HCT116 (cell line): ENCODE measurements at regions not wholly inside any gene's neighbourhood (a gene's known extent, or its start where the extent isn't known, plus 50 kb on each side); places are given as distances from the start of the nearest gene placed in this dataset.

Source experiments
- ATAC-seq: fragments of 200-7000 bp; cut with Tn5 transposase; 2 replicates; pipeline ENCODE4 v1.9.1; 2020; ENCODE audit warnings: mild to moderate bottlenecking, moderate library complexity
- BruUV-seq: library from RNA; stranded (reverse); fragments of 400-500 nt; replicated peaks from 2 replicates; lab custom pipeline; 2021; lab: Mats Ljungman, UMichigan
- CTCF ChIA-PET: fragments of 300-600 bp; sonication (Branson Sonifier 250); formaldehyde crosslinking; loops from one replicate; lab custom pipeline; 2021; ENCODE audit warnings: antibody characterized with exemption; lab: Charles Lee
- POLR2A ChIA-PET: fragments of 300-600, 350-600 bp; sonication (Branson Sonifier 250); formaldehyde crosslinking; loops from one replicate; lab custom pipeline; 2021; ENCODE audit warnings: antibody characterized with exemption; lab: Charles Lee
- RAD21 ChIA-PET, 2 experiments: fragments of 300-600 bp; sonication (Branson Sonifier 250); formaldehyde crosslinking; loops; one replicate each; lab custom pipeline; 2023; ENCODE audit warnings: low total read pairs in 2 of 2; ENCODE audit not compliant: uncharacterized antibody in 2 of 2, unreplicated experiment in 2 of 2, low non-redundant PET in 1 of 2; lab: Charles Lee
- DNase-seq: peaks from one replicate; pipeline ENCODE4 v3.0.0-alpha.2; 2010; ENCODE audit warnings: low read depth, low spot score
- H2AFZ ChIP-seq: fragments of 200-600 bp; shearing (Covaris generic), sonication (generic); 2 replicates; pipeline ENCODE4 v1.6.1; 2017; ENCODE audit warnings: low read depth, mixed run types, mixed read lengths, antibody characterized with exemption, low read length; ENCODE audit not compliant: poor library complexity, severe bottlenecking
- H3K27ac ChIP-seq: 2 replicates; pipeline ENCODE4 v1.5.1; 2012; ENCODE audit warnings: low read depth, low read length
- H3K27me3 ChIP-seq: fragments of 200-600 bp; sonication (generic); 2 replicates; pipeline ENCODE4 v1.6.1; 2016; ENCODE audit warnings: mixed run types, low read length, mixed read lengths; ENCODE audit not compliant: insufficient read depth
- H3K36me3 ChIP-seq, 2 experiments: fragments of 200-500 bp in 1 of 2; fragments of 200-600 bp in 1 of 2; sonication (Bioruptor generic) in 1 of 2; sonication (generic) in 1 of 2; 2 replicates each; pipeline versions ENCODE4 v1.5.1 to v1.6.1; 2014 to 2016; ENCODE audit warnings: low read length in 2 of 2, inconsistent platforms in 1 of 2, mixed read lengths in 1 of 2, mixed run types in 1 of 2; ENCODE audit not compliant: insufficient read depth in 2 of 2, control insufficient read depth in 1 of 2
- H3K4me1 ChIP-seq, 2 experiments: fragments of 200-600 bp in 1 of 2; sonication (generic) in 1 of 2; 2 replicates each; pipeline versions ENCODE4 v1.5.1 to v1.6.1; 2012 to 2017; ENCODE audit warnings: low read length in 2 of 2, inconsistent platforms in 1 of 2, mild to moderate bottlenecking in 1 of 2, mixed read lengths in 1 of 2, mixed run types in 1 of 2, moderate library complexity in 1 of 2; ENCODE audit not compliant: insufficient read depth in 2 of 2, control insufficient read depth in 1 of 2
- H3K4me2 ChIP-seq: fragments of 200-600 bp; sonication (generic); 2 replicates; pipeline ENCODE4 v1.6.1; 2017; ENCODE audit warnings: mixed run types, low read length, mixed read lengths
- H3K4me3 ChIP-seq, 2 experiments: fragments of 200-600 bp in 1 of 2; sonication (generic) in 1 of 2; replicated peaks in 1 of 2; 2 replicates each; pipeline ENCODE4 v1.5.1; 2011 to 2016; ENCODE audit warnings: low read length in 2 of 2, control low read depth in 1 of 2, low read depth in 1 of 2, mild to moderate bottlenecking in 1 of 2, mixed read lengths in 1 of 2, mixed run types in 1 of 2
- H3K79me2 ChIP-seq: fragments of 200-600 bp; sonication (generic); 2 replicates; pipeline ENCODE4 v1.6.1; 2017; ENCODE audit warnings: mild to moderate bottlenecking, mixed run types, low read length, moderate library complexity, mixed read lengths; ENCODE audit not compliant: insufficient read depth
- H3K9ac ChIP-seq: fragments of 200-600 bp; sonication (generic); 2 replicates; pipeline ENCODE4 v1.6.1; 2016; ENCODE audit warnings: low read length, mixed read lengths
- H3K9me2 ChIP-seq: fragments of 200-600 bp; sonication (generic), shearing (Covaris generic); 2 replicates; pipeline ENCODE4 v1.6.1; 2017; ENCODE audit warnings: mixed run types, mild to moderate bottlenecking, moderate library complexity; ENCODE audit not compliant: insufficient read depth
- H3K9me3 ChIP-seq, 2 experiments: fragments of 200-500 bp in 1 of 2; fragments of 200-600 bp in 1 of 2; sonication (Bioruptor generic) in 1 of 2; sonication (generic) in 1 of 2; 2 replicates each; pipeline ENCODE4 v1.6.1; 2014 to 2017; ENCODE audit warnings: low read length in 2 of 2, mixed read lengths in 2 of 2, inconsistent platforms in 1 of 2, low read depth in 1 of 2, mild to moderate bottlenecking in 1 of 2, mixed run types in 1 of 2, moderate library complexity in 1 of 2; ENCODE audit not compliant: control insufficient read depth in 1 of 2, insufficient read depth in 1 of 2
- H4K20me1 ChIP-seq: fragments of 200-600 bp; sonication (generic), shearing (Covaris generic); 2 replicates; pipeline ENCODE4 v1.6.1; 2017; ENCODE audit warnings: mixed run types, mild to moderate bottlenecking, moderate library complexity; ENCODE audit not compliant: insufficient read depth
- CBX3 ChIP-seq: IDR thresholded peaks from 2 replicates; pipeline ENCODE4 v1.6.1; 2012; ENCODE audit warnings: low read depth
- EGR1 ChIP-seq: IDR thresholded peaks from 2 replicates; pipeline ENCODE4 v1.6.1; 2012; ENCODE audit warnings: low read depth
- EZH2 ChIP-seq: fragments of 200-600 bp; sonication (generic); IDR thresholded peaks from 2 replicates; pipeline ENCODE4 v1.6.1; 2017; ENCODE audit warnings: antibody characterized with exemption, mixed run types
- EZH2phosphoT487 ChIP-seq: fragments of 200-600 bp; IDR thresholded peaks from 2 replicates; pipeline ENCODE4 v1.6.1; 2018; ENCODE audit warnings: antibody characterized with exemption, borderline replicate concordance
- FOSL1 ChIP-seq: IDR thresholded peaks from 2 replicates; pipeline ENCODE4 v1.6.1; 2012; ENCODE audit warnings: low read depth
- MAX ChIP-seq: IDR thresholded peaks from 2 replicates; pipeline ENCODE4 v1.6.1; 2012
- RAD21 ChIP-seq: IDR thresholded peaks from 2 replicates; pipeline ENCODE4 v1.6.1; 2012; ENCODE audit warnings: low read depth, mild to moderate bottlenecking
- SP1 ChIP-seq: IDR thresholded peaks from 2 replicates; pipeline ENCODE4 v1.6.1; 2012; ENCODE audit warnings: low read depth
- SRF ChIP-seq: IDR thresholded peaks from 2 replicates; pipeline ENCODE4 v1.6.1; 2012; ENCODE audit warnings: low read depth
- TCF7L2 ChIP-seq: IDR thresholded peaks from 2 replicates; pipeline ENCODE4 v1.7.0; 2011; ENCODE audit warnings: borderline replicate concordance, inconsistent platforms; ENCODE audit not compliant: insufficient read depth, insufficient read length; ENCODE audit errors: extremely low read depth
- ZBTB33 ChIP-seq: IDR thresholded peaks from 2 replicates; pipeline ENCODE4 v1.6.1; 2011; ENCODE audit warnings: mild to moderate bottlenecking, low read length, moderate library complexity; ENCODE audit not compliant: insufficient replicate concordance; ENCODE audit errors: extremely low read depth
- ZFX ChIP-seq: fragments of 450-650 bp; IDR thresholded peaks from 2 replicates; pipeline ENCODE4 v1.6.1; 2017
- intact Hi-C: fragments of 100-400 bp; cut with micrococcal nuclease; formaldehyde crosslinking; loops from 2 replicates; pipeline ENCODE4 v1.10.0; 2022
- TF ChIP-seq, protein P1 (sequence below): IDR thresholded peaks from 2 replicates; pipeline ENCODE4 v1.6.1; 2012
- TF ChIP-seq, protein P2 (sequence below), 3 experiments: fragments of 200-600 bp in 1 of 3; sonication (generic) in 1 of 3; IDR thresholded peaks in 2 of 3; conservative IDR thresholded peaks in 1 of 3; 2 replicates each; pipeline ENCODE4 v1.5.1; 2012 to 2017; ENCODE audit warnings: low read depth in 2 of 3, low read length in 2 of 3, antibody characterized with exemption in 1 of 3, borderline replicate concordance in 1 of 3, control low read depth in 1 of 3, mild to moderate bottlenecking in 1 of 3, mixed read lengths in 1 of 3, mixed run types in 1 of 3, moderate library complexity in 1 of 3; ENCODE audit not compliant: insufficient read depth in 1 of 3

- Histone ChIP-seq H3K9ac (no peak overlapping the region), H3K79me2 (no peaks in the 10 kb centered on the region), H3K4me1 (no peaks in the 10 kb centered on the region), H4K20me1 (no peaks in the 10 kb centered on the region), H3K36me3 (no peaks in the 10 kb centered on the region), H3K27ac (no peak overlapping the region), H3K9me3 (no peaks in the 10 kb centered on the region), H3K4me3 (no peak overlapping the region), H3K27me3 (no peaks in the 10 kb centered on the region), H2AFZ (no peak overlapping the region), H3K4me2 (no peak overlapping the region), H3K9me2 (no peaks in the 10 kb centered on the region)
- TF ChIP-seq FOSL1 (no peak), EZH2 (no peak), ZBTB33 (no peak), EZH2phosphoT487 (no peak), ZFX (no peak), MAX (no peak), TCF7L2 (no peak)
- no peak for ATAC-seq
- BruUV-seq, result no TSS peak
- intact Hi-C loops, result no loop called here
- ChIA-PET POLR2A (no interaction called here), RAD21 (no interaction called here), CTCF (no interaction called here)
- no peak for DNase-seq
These were observed 115.2 kb downstream of the CD47 start for GRCh38 chr3:107975529-107976201.

DNA sequence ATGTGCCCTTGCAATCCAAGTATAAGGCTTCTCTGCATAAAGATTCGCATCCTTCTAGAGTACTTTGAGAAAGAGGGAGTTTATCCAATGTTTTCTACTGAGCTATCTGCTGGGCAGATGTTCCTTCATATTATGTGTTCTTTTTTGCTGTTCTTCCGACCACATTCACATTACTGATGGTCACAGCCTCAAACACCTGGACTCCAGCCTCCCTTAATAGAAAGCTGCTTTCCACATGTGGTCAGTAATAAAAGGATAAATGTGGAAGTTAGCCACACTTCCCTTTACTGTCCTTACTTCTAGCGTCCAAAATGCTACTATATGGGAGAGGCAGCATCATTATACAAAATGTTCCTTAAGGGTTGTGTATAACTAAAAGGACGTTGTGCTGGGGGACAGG, 116.9 kb downstream of the CD47 start:
- Histone ChIP-seq H3K36me3 (no peaks in the 10 kb centered on the region), H3K79me2 (no peaks in the 10 kb centered on the region), H3K9me3 (no peaks in the 10 kb centered on the region), H4K20me1 (no peaks in the 10 kb centered on the region), H3K4me2 (no peak overlapping the region), H3K27me3 (no peaks in the 10 kb centered on the region), H3K4me3 (no peak overlapping the region), H3K9me2 (no peaks in the 10 kb centered on the region), H3K4me1 (no peaks in the 10 kb centered on the region), H3K9ac (no peak overlapping the region), H3K27ac (no peak overlapping the region), H2AFZ (no peak overlapping the region)
- no peak for DNase-seq
- BruUV-seq, result no TSS peak
- ChIA-PET RAD21 (no interaction called here), CTCF (interaction anchor here (1.1 kb wide), 1 partner anchor 179 kb away, joined by 3 read pairs; no protein-coding TSS in a partner anchor), POLR2A (no interaction called here)
- no peak for ATAC-seq
- intact Hi-C loops, result no loop called here
- TF ChIP-seq RAD21 (no peak), ZBTB33 (no peak), SRF (no peak), EGR1 (no peak), CBX3 (no peak), EZH2phosphoT487 (no peak), SP1 (no peak)
- TF ChIP-seq, protein P1, sequence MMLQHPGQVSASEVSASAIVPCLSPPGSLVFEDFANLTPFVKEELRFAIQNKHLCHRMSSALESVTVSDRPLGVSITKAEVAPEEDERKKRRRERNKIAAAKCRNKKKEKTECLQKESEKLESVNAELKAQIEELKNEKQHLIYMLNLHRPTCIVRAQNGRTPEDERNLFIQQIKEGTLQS, result no peak
- TF ChIP-seq, protein P2, sequence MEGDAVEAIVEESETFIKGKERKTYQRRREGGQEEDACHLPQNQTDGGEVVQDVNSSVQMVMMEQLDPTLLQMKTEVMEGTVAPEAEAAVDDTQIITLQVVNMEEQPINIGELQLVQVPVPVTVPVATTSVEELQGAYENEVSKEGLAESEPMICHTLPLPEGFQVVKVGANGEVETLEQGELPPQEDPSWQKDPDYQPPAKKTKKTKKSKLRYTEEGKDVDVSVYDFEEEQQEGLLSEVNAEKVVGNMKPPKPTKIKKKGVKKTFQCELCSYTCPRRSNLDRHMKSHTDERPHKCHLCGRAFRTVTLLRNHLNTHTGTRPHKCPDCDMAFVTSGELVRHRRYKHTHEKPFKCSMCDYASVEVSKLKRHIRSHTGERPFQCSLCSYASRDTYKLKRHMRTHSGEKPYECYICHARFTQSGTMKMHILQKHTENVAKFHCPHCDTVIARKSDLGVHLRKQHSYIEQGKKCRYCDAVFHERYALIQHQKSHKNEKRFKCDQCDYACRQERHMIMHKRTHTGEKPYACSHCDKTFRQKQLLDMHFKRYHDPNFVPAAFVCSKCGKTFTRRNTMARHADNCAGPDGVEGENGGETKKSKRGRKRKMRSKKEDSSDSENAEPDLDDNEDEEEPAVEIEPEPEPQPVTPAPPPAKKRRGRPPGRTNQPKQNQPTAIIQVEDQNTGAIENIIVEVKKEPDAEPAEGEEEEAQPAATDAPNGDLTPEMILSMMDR (IDR thresholded peaks at IDR 0.05 in 2 of 3, conservative IDR thresholded peaks at IDR 0.05 in 1 of 3; ENCODE audit: borderline replicate concordance in 1 of 3, insufficient read depth in 1 of 3, low read depth in 2 of 3, low read length in 2 of 3), result no peak
